IPS-NIHi7 (cell line): ENCODE measurements at regions not wholly inside any gene's neighbourhood (a gene's known extent, or its start where the extent isn't known, plus 50 kb on each side); places are given as distances from the start of the nearest gene placed in this dataset.

ENCODE experiments used
- DNase-seq: peaks from one replicate; pipeline ENCODE4 v3.0.0; 2012; ENCODE audit warnings: mixed read lengths; ENCODE audit errors: extremely low spot score

DNA sequence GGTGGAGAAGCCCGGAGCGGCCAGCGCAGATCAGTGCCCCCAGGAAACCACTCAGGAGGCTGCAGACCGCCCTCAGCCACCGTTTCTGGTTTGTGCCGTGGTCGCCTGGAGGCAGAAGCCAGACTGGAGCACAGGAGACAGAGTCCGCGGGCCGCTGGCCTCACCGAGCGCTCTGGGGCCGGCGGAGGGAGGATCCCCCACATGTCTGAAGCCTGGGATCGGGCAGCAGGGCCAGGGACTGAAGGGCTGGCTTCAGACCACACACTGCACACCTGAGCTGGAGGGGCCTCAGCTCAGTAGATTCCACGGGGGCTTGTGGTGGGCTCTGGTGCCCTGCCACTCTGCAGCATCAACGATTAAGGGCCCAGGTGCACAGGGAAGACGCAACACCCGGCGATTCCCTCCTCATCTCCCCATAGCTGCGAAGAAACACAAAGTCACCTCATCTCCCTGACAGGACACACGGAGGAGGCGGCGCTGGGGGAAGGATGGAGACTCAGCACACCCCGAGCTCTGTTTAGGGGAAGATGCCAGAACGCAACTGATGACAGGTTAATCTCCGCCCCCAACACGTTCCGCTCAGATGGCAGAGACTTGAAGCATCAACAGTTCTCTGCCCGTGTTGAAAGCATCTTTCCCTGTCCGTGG lies 408.1 kb downstream of the GALR1 start:
- no peak for DNase-seq

DNA sequence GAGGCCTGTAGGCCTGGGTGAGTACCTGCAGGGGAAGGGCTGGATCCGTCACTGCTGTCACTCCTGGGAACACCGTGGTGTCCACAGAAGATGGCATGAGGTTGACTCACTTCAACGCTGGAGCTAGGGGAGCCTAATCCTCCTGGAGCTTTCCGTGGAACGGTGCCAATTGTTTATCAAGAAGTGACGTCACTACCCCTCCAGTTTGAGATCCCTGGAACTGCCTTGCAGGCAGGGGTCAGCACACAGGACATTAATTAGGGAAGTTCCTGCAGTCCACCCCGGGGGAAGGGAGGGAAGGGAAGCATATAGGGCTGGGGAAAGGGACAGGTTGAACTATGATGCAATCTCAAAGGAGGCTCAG lies 408.6 kb downstream of the GALR1 start:
- DNase-seq, result no peak

GRCh38 chr18:77658751-77659448 lies 409.3 kb downstream of the GALR1 start:
- DNase-seq, result no peak

- DNase-seq, result no peak
Measured at GRCh38 chr18:77666613-77667012, 417.0 kb downstream of the GALR1 start.

DNA sequence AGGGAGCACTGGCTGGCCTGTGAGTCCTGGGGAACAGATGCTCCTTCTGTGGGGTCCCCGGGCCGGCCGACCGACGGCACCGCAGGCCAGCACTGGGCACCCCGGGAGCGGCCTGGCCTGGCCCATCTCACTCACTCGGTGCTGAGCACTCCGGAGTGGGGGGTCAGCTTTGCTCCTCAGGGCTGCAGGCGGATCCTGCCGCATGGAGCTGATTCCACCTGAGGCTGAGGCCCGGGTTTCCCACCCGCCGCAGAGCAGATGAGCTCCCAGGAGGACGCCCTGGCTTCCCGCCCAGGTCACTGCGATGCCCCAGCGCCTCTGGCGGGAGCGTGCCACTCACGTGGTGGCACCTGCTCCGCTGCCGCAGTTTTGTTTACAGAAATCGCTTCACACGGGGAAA lies 418.6 kb downstream of the GALR1 start:
- no peak for DNase-seq

DNA sequence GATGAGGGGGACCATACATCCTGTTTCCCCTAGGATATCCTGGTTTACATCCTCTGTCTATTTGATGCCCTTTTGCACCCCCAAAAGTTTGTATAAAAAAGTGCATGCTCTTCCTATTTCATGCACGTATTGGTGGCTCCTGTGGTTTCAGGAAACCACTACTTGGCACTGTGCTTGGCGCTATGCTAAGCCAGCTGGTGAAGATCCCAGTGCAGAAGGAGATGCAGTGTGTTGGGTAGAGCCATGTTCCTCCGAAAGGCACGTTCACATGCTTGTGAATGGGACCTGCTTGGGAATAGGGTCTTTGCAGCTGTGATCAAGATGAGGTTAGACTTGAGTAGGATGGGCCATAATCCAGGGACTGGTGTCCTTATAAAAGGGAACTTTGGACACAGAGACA lies 419.7 kb downstream of the GALR1 start:
- DNase-seq, result no peak

GRCh38 chr18:77671456-77672167 lies 422.0 kb downstream of the GALR1 start:
- peak; percentile 33 for DNase-seq

DNA sequence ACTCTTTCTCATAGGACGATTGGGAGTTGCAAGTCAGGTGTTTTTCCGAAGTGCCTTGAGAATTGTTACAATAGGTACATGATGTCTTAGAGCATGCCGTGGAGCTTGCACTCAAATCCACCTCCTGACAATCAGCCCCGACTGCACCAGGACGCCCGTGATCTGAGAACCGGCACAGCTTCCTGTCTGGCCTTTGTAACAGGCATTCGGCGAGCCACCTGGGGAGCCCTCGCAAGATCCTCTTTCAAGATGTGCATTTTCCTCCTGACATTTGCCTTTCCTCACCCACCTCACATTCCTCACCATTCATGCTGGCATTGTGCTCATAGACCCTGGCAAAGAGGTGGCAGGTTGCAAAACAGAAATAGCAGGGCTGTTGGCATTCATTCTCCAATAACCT lies 427.3 kb downstream of the GALR1 start:
- DNase-seq, result peak; percentile 21

DNA sequence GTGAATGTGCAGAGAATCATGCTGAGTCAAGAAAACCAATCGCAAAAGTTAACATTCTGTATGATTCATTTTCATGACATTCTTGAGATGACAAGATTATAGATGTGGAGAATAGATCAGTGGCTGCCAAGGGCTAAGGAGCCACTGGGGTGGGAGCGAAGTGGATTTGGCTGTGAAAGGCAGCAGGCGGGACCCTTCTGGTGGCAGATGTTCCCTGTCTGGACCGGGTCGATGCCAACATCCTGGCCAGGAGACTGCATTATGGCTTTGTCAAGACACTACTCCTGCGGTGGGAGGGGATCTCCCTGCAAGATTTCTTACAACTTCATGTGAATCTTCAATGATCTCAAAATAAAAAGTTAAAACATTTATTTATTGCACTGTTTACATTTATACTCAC lies 427.9 kb downstream of the GALR1 start:
- no peak for DNase-seq

- no peak for DNase-seq
Measured at GRCh38 chr18:77679869-77680268, 430.2 kb downstream of the GALR1 start.

DNA sequence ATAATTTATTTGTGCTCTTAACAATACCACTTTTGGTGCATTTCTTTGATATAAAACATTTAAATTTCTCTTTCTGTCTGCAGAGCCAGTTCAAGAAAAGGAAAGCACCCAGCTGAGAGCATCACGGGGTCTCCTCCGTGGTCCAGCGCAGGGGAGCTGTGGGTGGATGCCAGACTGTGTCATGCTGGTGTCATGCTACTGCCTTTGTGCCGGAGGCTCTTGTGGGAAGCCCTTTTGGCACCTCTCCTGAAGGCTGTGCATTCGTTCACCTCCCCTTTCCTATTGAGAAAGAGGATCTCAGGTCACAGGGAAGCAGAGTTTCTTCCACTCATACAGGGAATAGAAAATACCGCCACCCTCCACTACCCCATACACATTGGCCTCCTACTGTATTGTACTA lies 450.4 kb downstream of the GALR1 start:
- DNase-seq, result no peak

DNA sequence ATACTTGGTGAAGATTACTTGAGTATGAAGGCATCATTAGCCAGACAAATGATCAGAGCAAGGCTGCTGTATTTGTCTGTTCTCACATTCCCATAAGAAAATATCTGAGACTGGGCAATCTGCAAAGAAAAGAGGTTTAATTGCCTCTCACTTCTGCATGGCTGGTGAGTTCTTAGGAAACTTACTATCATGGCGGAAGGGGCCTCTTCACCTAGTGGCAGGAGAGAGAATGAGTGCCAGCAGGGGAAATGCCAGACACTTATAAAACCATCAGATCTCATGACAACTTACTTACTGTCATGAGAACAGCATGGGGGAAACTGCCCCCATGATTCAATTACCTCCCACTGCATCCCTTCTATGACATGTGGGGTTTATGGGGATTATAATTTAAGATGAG lies 452.3 kb downstream of the GALR1 start:
- DNase-seq, result no peak

DNA sequence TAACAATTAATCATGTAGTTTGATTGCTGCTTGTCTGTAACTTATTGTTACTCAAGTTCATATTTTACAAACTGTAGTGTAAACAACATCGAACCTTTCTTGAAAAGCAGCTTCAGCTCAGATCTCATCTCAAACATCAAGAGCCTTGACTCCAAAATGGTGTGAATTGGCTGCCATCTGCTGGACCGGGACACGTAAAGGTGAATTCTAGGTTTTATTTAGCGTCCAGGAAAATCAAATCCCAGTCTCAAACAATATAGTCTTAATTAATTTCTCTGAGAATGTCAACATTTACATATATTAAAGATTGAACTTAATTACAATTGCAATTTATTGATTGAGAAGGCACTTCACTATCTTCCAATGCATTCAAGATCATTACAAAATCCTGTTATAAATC lies 453.0 kb downstream of the GALR1 start:
- DNase-seq, result peak; percentile 16

DNA sequence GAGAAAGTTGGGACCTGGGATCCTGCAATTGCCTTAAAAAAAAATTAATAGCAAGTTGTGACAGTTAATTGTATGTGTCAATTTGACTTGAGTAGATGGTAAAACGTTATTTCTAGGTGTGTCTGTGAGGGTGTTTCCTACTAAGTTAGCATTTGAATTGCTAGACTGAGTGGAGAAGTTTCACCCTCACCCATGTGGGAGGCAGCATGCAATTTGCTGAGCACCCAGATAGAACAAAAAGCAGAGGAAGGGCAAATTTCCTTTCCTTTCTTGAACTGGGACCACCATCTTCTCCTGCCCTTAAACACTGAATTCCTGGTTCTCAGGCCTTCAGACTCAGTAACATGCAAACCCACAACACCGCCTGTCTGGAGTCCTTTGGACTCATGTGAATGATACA lies 455.7 kb downstream of the GALR1 start:
- DNase-seq, result no peak

DNA sequence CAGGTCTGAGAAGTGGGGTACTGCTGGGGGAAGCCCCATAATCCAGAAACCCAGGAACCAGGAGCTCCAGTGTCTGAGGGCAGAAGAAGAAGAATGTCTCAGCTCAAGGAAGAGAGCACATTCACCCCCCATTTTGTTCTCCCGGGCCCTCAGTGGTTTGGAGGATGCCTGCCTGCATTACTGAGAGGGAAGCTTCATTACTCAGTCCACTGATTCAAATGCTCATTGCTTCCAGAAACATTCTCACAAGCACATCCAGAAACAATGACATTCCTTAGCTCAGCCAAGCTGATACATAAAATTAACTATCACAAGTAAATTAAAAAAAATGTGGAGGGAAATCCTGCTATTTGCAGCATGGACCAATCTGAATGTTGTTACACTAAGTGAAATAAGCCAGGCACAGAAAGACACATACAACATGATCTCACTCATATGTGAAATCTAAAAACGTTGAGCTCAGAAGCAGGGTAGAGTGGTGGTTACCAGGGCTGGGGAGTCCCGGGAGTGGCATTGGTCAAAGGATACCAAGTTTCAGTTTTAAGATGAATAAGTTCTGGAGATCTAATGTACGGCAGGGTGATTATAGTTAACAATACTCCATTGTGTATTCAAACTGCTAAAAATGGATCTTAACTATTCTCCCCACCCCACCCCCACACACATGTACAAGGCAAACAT lies 459.3 kb downstream of the GALR1 start:
- DNase-seq, result no peak

DNA sequence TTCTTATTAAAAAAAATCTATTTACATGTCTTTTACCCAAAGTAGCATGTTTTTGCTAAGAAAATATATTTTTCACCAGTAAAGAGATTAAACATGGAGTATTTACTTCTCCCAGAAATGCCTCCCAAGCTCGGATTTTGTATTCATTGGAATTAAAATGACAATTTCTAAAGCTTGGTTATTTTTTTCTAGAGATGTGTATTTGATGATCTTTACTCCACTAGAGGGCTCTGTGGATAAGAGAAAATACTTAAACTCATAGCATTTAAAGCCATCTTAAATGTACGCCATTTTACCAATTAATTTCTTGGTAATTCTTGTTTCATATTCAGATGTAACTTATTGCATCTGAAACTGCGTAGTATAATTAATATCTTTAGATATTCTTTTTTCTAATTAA lies 461.4 kb downstream of the GALR1 start:
- no peak for DNase-seq

DNA sequence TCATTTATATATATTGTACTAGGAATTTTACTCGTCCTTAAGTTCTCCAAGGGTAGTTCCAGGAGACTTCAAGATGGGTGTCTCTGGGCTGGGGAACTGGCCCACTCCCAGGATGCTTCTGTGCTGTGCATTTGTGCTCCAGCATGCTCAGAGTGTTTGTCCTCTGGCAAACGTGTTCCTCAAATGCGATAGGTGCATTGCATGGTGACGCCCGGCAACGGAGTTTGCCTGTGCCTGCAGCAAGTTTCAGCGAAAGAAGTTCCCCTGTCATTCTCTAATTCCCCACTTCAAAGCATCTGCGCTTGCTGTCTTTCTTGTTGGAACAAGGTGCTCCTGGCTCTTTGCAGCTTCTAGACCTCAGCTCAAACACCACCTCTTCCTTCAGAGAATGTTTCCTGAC lies 465.1 kb downstream of the GALR1 start:
- DNase-seq, result no peak

DNA sequence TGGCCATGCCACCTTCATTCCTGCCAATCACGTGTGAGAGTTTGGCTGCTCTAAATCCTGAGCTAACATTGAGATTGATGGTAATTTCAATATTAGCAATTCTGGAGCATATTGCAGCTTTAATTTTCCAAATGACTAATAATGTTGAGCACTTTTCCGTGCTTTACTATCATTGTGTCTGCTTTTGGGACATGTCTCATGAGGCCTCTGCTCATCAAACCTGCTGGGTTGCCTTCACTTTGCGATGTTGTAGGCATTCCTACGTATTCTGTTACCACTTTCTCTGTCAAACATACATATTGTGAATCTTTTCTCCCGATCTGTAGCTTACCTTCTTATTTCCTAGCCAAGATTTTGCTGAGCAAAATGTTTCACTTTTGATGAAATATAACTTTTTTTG lies 466.6 kb downstream of the GALR1 start:
- DNase-seq, result no peak

DNA sequence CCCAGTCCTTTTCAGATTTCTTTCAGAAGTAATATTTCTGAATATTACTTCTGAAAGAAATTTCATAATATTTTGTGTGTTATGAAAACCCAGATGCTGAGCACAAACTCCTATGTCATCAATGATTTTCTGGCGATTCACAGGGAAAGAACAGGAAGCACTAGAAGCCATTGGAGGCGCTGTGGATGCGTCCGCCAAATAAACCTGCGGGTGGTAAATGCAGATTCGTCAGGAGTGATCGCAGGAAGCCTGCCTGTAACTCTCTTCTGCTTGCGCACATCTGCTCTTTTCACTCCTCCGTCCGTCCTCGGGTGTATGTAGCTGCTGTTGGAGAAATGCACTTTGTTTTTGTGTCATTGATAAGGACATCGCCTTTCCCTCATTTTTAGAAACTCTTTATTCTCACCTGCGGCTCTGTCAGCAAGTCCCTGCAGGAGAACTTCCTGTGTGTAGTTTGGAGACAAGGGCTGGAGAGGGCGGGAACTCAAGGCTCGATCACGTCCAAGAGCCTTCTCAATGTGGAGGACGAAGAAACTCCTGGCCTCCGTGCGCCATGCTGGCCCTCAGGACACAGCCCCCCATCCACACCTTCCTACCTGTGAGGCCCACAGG lies 483.8 kb downstream of the GALR1 start:
- DNase-seq, result peak; percentile 22

- DNase-seq, result no peak
Measured at GRCh38 chr18:77736842-77737241, 487.2 kb downstream of the GALR1 start.

GRCh38 chr18:77737405-77737804 lies 487.8 kb downstream of the GALR1 start:
- DNase-seq, result no peak

GRCh38 chr18:77749089-77749488 lies 499.4 kb downstream of the GALR1 start:
- peak; percentile 49 for DNase-seq
